K562 (cell line): ENCODE measurements at regions not wholly inside any gene's neighbourhood (a gene's known extent, or its start where the extent isn't known, plus 50 kb on each side); places are given as distances from the start of the nearest gene placed in this dataset.

Experiments used
- E2F3 ChIP-seq: fragments of 250-450 bp; sonication (Bioruptor Pico); IDR thresholded peaks from 2 replicates; pipeline ENCODE4 v1.4.0; 2020; ENCODE audit warnings: mild to moderate bottlenecking
- FOXA1 ChIP-seq: fragments of 450-650 bp; IDR thresholded peaks from 2 replicates; pipeline ENCODE4 v1.6.1; 2016; ENCODE audit warnings: mild to moderate bottlenecking, borderline replicate concordance
- HLTF ChIP-seq: fragments of 450-650 bp; IDR thresholded peaks from 2 replicates; pipeline ENCODE4 v1.6.1; 2016
- NBN ChIP-seq: fragments of 450-650 bp; IDR thresholded peaks from 2 replicates; pipeline ENCODE4 v1.6.1; 2016; ENCODE audit warnings: low read depth, mild to moderate bottlenecking
- NFXL1 ChIP-seq: fragments of 450-650 bp; formaldehyde crosslinking; IDR thresholded peaks from 2 replicates; pipeline ENCODE4 v1.4.0; 2021; ENCODE audit warnings: mild to moderate bottlenecking
- PHB ChIP-seq: fragments of 250-450 bp; sonication (Bioruptor Pico); IDR thresholded peaks from 2 replicates; pipeline ENCODE4 v1.5.0; 2021
- POLR3A ChIP-seq: IDR thresholded peaks from 2 replicates; pipeline ENCODE4 v1.6.1; 2011; ENCODE audit warnings: borderline replicate concordance, mild to moderate bottlenecking, moderate library complexity; ENCODE audit not compliant: insufficient read length, insufficient read depth; ENCODE audit errors: extremely low read depth
- PTBP1 ChIP-seq: fragments of 200-400 bp; formaldehyde crosslinking; IDR thresholded peaks from 2 replicates; pipeline ENCODE4 v1.6.1; 2017; ENCODE audit warnings: low read depth, low read length
- RHOXF2B ChIP-seq: fragments of 250-450 bp; sonication (Bioruptor Pico); conservative IDR thresholded peaks from 2 replicates; pipeline ENCODE4 v1.5.1; 2021
- SMARCA4 ChIP-seq: fragments of 450-650 bp; IDR thresholded peaks from 2 replicates; pipeline ENCODE4 v1.6.1; 2016
- SRF ChIP-seq, 2 experiments: fragments of 250-450, 450-650 bp in 1 of 2; sonication (Bioruptor Pico) in 1 of 2; sonication (generic) in 1 of 2; formaldehyde crosslinking; IDR thresholded peaks; 2 replicates each; pipeline versions ENCODE4 v1.5.0 to v1.5.1; 2020 to 2022; ENCODE audit warnings: mild to moderate bottlenecking in 1 of 2, missing genetic modification reagents in 1 of 2
- SRSF1 ChIP-seq: fragments of 200-400 bp; formaldehyde crosslinking; IDR thresholded peaks from 2 replicates; pipeline ENCODE4 v1.6.1; 2017; ENCODE audit warnings: mild to moderate bottlenecking, low read depth, low read length, moderate library complexity
- TFAM ChIP-seq: fragments of 250-450 bp; sonication (Bioruptor Pico); conservative IDR thresholded peaks from 2 replicates; pipeline ENCODE4 v1.5.0; 2021; ENCODE audit warnings: mild to moderate bottlenecking, moderate library complexity
- THRAP3 ChIP-seq: fragments of 450-650 bp; IDR thresholded peaks from 2 replicates; pipeline ENCODE4 v1.6.1; 2016; ENCODE audit warnings: mild to moderate bottlenecking, inconsistent platforms, borderline replicate concordance
- TOE1 ChIP-seq, 2 experiments: fragments of 450-650 bp in 1 of 2; sonication (generic) in 1 of 2; formaldehyde crosslinking in 1 of 2; IDR thresholded peaks; 2 replicates each; pipeline versions ENCODE4 v1.7.1 to v1.8.0; 2016 to 2022; ENCODE audit warnings: borderline replicate concordance in 2 of 2, mild to moderate bottlenecking in 2 of 2, antibody characterized with exemption in 1 of 2, inconsistent platforms in 1 of 2, low read depth in 1 of 2, missing genetic modification reagents in 1 of 2, moderate library complexity in 1 of 2
- TSHZ1 ChIP-seq: fragments of 250-450 bp; sonication (Bioruptor Pico); IDR thresholded peaks from 2 replicates; pipeline ENCODE4 v1.4.0; 2020; ENCODE audit warnings: mild to moderate bottlenecking, moderate library complexity
- ZBTB7A ChIP-seq: IDR thresholded peaks from 2 replicates; pipeline ENCODE4 v1.6.1; 2011; ENCODE audit warnings: low read depth, mild to moderate bottlenecking, low read length, moderate library complexity, borderline replicate concordance; ENCODE audit not compliant: control insufficient read depth
- ZC3H11A ChIP-seq: IDR thresholded peaks from 2 replicates; pipeline ENCODE4 v1.6.1; 2012; ENCODE audit warnings: low read depth, low read length, improper control_type of control experiment
- ZFP1 ChIP-seq: fragments of 450-650 bp; formaldehyde crosslinking; IDR thresholded peaks from 2 replicates; pipeline ENCODE4 v1.4.0; 2020; ENCODE audit warnings: mild to moderate bottlenecking, mixed read lengths
- ZKSCAN1 ChIP-seq: fragments of 150-350 bp; IDR thresholded peaks from 2 replicates; pipeline ENCODE4 v1.6.1; 2016; ENCODE audit warnings: low read depth, low read length
- ZNF830 ChIP-seq: fragments of 250-450 bp; sonication (Bioruptor Pico); IDR thresholded peaks from 2 replicates; pipeline ENCODE4 v1.5.0; 2021; ENCODE audit warnings: mild to moderate bottlenecking
- TF ChIP-seq, protein P1 (sequence below): fragments of 250-450 bp; sonication (Bioruptor Pico); IDR thresholded peaks from 2 replicates; pipeline ENCODE4 v1.5.0; 2021
- TF ChIP-seq, protein P2 (sequence below): fragments of 250-450 bp; sonication (Bioruptor Pico); IDR thresholded peaks from 2 replicates; pipeline ENCODE4 v1.8.0; 2021; ENCODE audit warnings: mild to moderate bottlenecking, moderate library complexity
- TF ChIP-seq, protein P3 (sequence below): sonication (generic); formaldehyde crosslinking; IDR thresholded peaks from 2 replicates; pipeline ENCODE4 v1.8.0; 2022; ENCODE audit warnings: missing genetic modification reagents, mild to moderate bottlenecking, moderate library complexity, borderline replicate concordance

- TF ChIP-seq TFAM (CRISPR knock-in tag), result no peak
- TF ChIP-seq SRF (CRISPR knock-in tag; IDR thresholded peaks at IDR 0.05), result no peak
- TF ChIP-seq, protein P1, sequence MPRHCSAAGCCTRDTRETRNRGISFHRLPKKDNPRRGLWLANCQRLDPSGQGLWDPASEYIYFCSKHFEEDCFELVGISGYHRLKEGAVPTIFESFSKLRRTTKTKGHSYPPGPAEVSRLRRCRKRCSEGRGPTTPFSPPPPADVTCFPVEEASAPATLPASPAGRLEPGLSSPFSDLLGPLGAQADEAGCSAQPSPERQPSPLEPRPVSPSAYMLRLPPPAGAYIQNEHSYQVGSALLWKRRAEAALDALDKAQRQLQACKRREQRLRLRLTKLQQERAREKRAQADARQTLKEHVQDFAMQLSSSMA (CRISPR knock-in tag), result no peak
- no peak for TF ChIP-seq E2F3
- peak; percentile 92 for TF ChIP-seq SMARCA4
- no peak for TF ChIP-seq POLR3A
- TF ChIP-seq PHB (CRISPR knock-in tag), result no peak
- no peak for TF ChIP-seq NFXL1
- TF ChIP-seq TOE1 (IDR thresholded peaks at IDR 0.05; ENCODE audit: borderline replicate concordance), result 0 out of 2 replicates have a peak, but pooled peaks have one; percentile 33
- no peak for TF ChIP-seq TOE1 (CRISPR knock-in tag; IDR thresholded peaks at IDR 0.05; ENCODE audit: borderline replicate concordance, low read depth)
- TF ChIP-seq ZNF830 (CRISPR knock-in tag), result no peak
- no peak for TF ChIP-seq TSHZ1 (CRISPR knock-in tag)
- TF ChIP-seq ZC3H11A, result no peak
- no peak for TF ChIP-seq SRSF1
- TF ChIP-seq, protein P2, sequence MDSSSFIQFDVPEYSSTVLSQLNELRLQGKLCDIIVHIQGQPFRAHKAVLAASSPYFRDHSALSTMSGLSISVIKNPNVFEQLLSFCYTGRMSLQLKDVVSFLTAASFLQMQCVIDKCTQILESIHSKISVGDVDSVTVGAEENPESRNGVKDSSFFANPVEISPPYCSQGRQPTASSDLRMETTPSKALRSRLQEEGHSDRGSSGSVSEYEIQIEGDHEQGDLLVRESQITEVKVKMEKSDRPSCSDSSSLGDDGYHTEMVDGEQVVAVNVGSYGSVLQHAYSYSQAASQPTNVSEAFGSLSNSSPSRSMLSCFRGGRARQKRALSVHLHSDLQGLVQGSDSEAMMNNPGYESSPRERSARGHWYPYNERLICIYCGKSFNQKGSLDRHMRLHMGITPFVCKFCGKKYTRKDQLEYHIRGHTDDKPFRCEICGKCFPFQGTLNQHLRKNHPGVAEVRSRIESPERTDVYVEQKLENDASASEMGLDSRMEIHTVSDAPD, result no peak
- TF ChIP-seq THRAP3, result no peak
- no peak for TF ChIP-seq PTBP1
- TF ChIP-seq ZKSCAN1, result no peak
- no peak for TF ChIP-seq ZBTB7A
- no peak for TF ChIP-seq FOXA1
- peak; percentile 69; the same call in 1 of the 2 replicates for TF ChIP-seq HLTF
- no peak for TF ChIP-seq NBN
- TF ChIP-seq RHOXF2B (CRISPR knock-in tag), result no peak
- no peak for TF ChIP-seq ZFP1 (CRISPR knock-in tag)
- TF ChIP-seq, protein P3, sequence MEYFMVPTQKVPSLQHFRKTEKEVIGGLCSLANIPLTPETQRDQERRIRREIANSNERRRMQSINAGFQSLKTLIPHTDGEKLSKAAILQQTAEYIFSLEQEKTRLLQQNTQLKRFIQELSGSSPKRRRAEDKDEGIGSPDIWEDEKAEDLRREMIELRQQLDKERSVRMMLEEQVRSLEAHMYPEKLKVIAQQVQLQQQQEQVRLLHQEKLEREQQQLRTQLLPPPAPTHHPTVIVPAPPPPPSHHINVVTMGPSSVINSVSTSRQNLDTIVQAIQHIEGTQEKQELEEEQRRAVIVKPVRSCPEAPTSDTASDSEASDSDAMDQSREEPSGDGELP (CRISPR knock-in tag), result no peak
These were observed 502.6 kb downstream of the TMEM114 start (continued) for GRCh38 chr16:8087597-8088289.
